HUES64 (cell line): ENCODE measurements at regions not wholly inside any gene's neighbourhood (a gene's known extent, or its start where the extent isn't known, plus 50 kb on each side); places are given as distances from the start of the nearest gene placed in this dataset.
"Not testable (repeated sequence)": the region's sequence is repeated elsewhere in the genome, so short reads cannot be mapped to it uniquely, and the experiment has no call there.

ENCODE experiments used
- H3K27ac ChIP-seq: 2 replicates; pipeline ENCODE4 v1.7.0; 2013; ENCODE audit warnings: low read depth, low read length, inconsistent platforms
- H3K27me3 ChIP-seq: 2 replicates; pipeline ENCODE4 v1.6.1; 2013; ENCODE audit warnings: mild to moderate bottlenecking, low read length; ENCODE audit not compliant: insufficient read depth
- H3K36me3 ChIP-seq: 2 replicates; pipeline ENCODE4 v1.6.1; 2013; ENCODE audit warnings: mild to moderate bottlenecking, low read length; ENCODE audit not compliant: insufficient read depth
- H3K4me1 ChIP-seq: 2 replicates; pipeline ENCODE4 v1.6.1; 2013; ENCODE audit warnings: mild to moderate bottlenecking, low read length, moderate library complexity; ENCODE audit not compliant: insufficient read depth
- H3K4me3 ChIP-seq: 2 replicates; pipeline ENCODE4 v1.5.1; 2013; ENCODE audit warnings: mild to moderate bottlenecking, low read length, moderate library complexity
- H3K9ac ChIP-seq: 2 replicates; pipeline ENCODE4 v1.6.1; 2013; ENCODE audit warnings: mild to moderate bottlenecking, low read depth, low read length
- H3K9me3 ChIP-seq: 2 replicates; pipeline ENCODE4 v1.6.1; 2013; ENCODE audit warnings: low read depth, low read length; ENCODE audit not compliant: insufficient read depth
- WGBS: fragments of 150-250, 120-280 bp; methylation state at CpG from one replicate; pipeline ENCODE4 v1.1.7; 2013; ENCODE audit warnings: missing lambda C conversion rate; 5-methylcytosine and 5-hydroxymethylcytosine counted together

- no peaks in the 10 kb centered on the region for H3K27me3 ChIP-seq
- H3K9me3 ChIP-seq = no peaks in the 10 kb centered on the region
- H3K4me1 ChIP-seq = peaks cover 10% of the 10 kb centered on the region
- no peaks in the 10 kb centered on the region for H3K36me3 ChIP-seq
- no peak overlapping the region for H3K27ac ChIP-seq
- no peak overlapping the region for H3K4me3 ChIP-seq
- no peak overlapping the region for H3K9ac ChIP-seq
- 84% methylated on average over 5 of the region's 5 CpGs for WGBS
These were observed 125.1 kb upstream of the TBX3 start for GRCh38 chr12:114809097-114809496.

GRCh38 chr12:114801381-114801780, 117.4 kb upstream of the TBX3 start:
- not testable (repeated sequence) for H3K9me3 ChIP-seq, H3K4me1 ChIP-seq, H3K36me3 ChIP-seq, H3K4me3 ChIP-seq, H3K27me3 ChIP-seq, H3K9ac ChIP-seq, H3K27ac ChIP-seq
- 98% methylated on average over 3 of the region's 3 CpGs for WGBS

GRCh38 chr12:114800566-114800965, 116.6 kb upstream of the TBX3 start:
- 87% methylated on average over 7 of the region's 8 CpGs for WGBS
- H3K9ac ChIP-seq, H3K27ac ChIP-seq, H3K36me3 ChIP-seq, H3K4me1 ChIP-seq, H3K4me3 ChIP-seq, H3K9me3 ChIP-seq, H3K27me3 ChIP-seq: not testable (repeated sequence)

- Histone ChIP-seq H3K27me3 (no peaks in the 10 kb centered on the region), H3K4me1 (no peaks in the 10 kb centered on the region), H3K4me3 (no peak overlapping the region), H3K9ac (no peak overlapping the region), H3K36me3 (no peaks in the 10 kb centered on the region), H3K27ac (no peak overlapping the region), H3K9me3 (no peaks in the 10 kb centered on the region)
- WGBS = 66% methylated on average over 16 of the region's 16 CpGs
These were observed 115.9 kb upstream of the TBX3 start for GRCh38 chr12:114799574-114800487.

- Histone ChIP-seq H3K36me3 (no peaks in the 10 kb centered on the region), H3K27me3 (no peaks in the 10 kb centered on the region), H3K4me1 (peaks cover 3% of the 10 kb centered on the region; the same call in 1 of the 2 replicates), H3K9ac (no peak overlapping the region), H3K27ac (no peak overlapping the region), H3K9me3 (no peaks in the 10 kb centered on the region), H3K4me3 (no peak overlapping the region)
- WGBS = 89% methylated on average over 8 of the region's 8 CpGs
These were observed 110.1 kb upstream of the TBX3 start for GRCh38 chr12:114794049-114794558.

GRCh38 chr12:114790276-114790675, 106.3 kb upstream of the TBX3 start:
- 50% methylated on average over 1 of the region's 1 CpG for WGBS
- Histone ChIP-seq H3K9ac (no peak overlapping the region), H3K4me1 (peaks cover 3% of the 10 kb centered on the region; the same call in 1 of the 2 replicates), H3K4me3 (no peak overlapping the region), H3K9me3 (no peaks in the 10 kb centered on the region), H3K36me3 (no peaks in the 10 kb centered on the region), H3K27ac (no peak overlapping the region), H3K27me3 (no peaks in the 10 kb centered on the region)

- no peaks in the 10 kb centered on the region for H3K27me3 ChIP-seq
- H3K36me3 ChIP-seq = no peaks in the 10 kb centered on the region
- H3K4me3 ChIP-seq = no peak overlapping the region
- H3K9ac ChIP-seq = no peak overlapping the region
- WGBS = 85% methylated on average over 5 of the region's 5 CpGs
- no peak overlapping the region for H3K27ac ChIP-seq
- no peaks in the 10 kb centered on the region for H3K9me3 ChIP-seq
- H3K4me1 ChIP-seq = peaks cover 5% of the 10 kb centered on the region
These were observed 105.8 kb upstream of the TBX3 start for GRCh38 chr12:114789821-114790220.

GRCh38 chr12:114789276-114789675, 105.3 kb upstream of the TBX3 start:
- no peaks in the 10 kb centered on the region for H3K27me3 ChIP-seq
- H3K9ac ChIP-seq = no peak overlapping the region
- H3K9me3 ChIP-seq = no peaks in the 10 kb centered on the region
- H3K27ac ChIP-seq = no peak overlapping the region
- WGBS = 93% methylated on average over 3 of the region's 3 CpGs
- H3K36me3 ChIP-seq = no peaks in the 10 kb centered on the region
- peaks cover 10% of the 10 kb centered on the region for H3K4me1 ChIP-seq
- no peak overlapping the region for H3K4me3 ChIP-seq

GRCh38 chr12:114784526-114784925, 100.6 kb upstream of the TBX3 start:
- no peak overlapping the region for H3K4me3 ChIP-seq
- 75% methylated on average over 3 of the region's 3 CpGs for WGBS
- 0 out of 2 replicates have a peak overlapping the region, but pooled peaks have one; percentile 2 for H3K9ac ChIP-seq

GRCh38 chr12:114783089-114783618, 99.2 kb upstream of the TBX3 start:
- H3K9ac ChIP-seq = no peak overlapping the region
- 0 out of 2 replicates have a peak, but pooled peaks cover 3% of the 10 kb centered on the region for H3K27me3 ChIP-seq
- no peak overlapping the region for H3K27ac ChIP-seq
- H3K36me3 ChIP-seq = no peaks in the 10 kb centered on the region
- H3K9me3 ChIP-seq = no peaks in the 10 kb centered on the region
- peaks cover 8% of the 10 kb centered on the region; the same call in 1 of the 2 replicates for H3K4me1 ChIP-seq
- 74% methylated on average over 7 of the region's 8 CpGs for WGBS
- no peak overlapping the region for H3K4me3 ChIP-seq

More at GRCh38 chr12:114784526-114784925, 100.6 kb upstream of the TBX3 start:
- Histone ChIP-seq H3K27me3 (no peaks in the 10 kb centered on the region), H3K27ac (no peak overlapping the region), H3K36me3 (no peaks in the 10 kb centered on the region), H3K9me3 (no peaks in the 10 kb centered on the region), H3K4me1 (peaks cover 8% of the 10 kb centered on the region; the same call in 1 of the 2 replicates)

- H3K27me3 ChIP-seq = 0 out of 2 replicates have a peak, but pooled peaks cover 3% of the 10 kb centered on the region
- H3K4me3 ChIP-seq = no peak overlapping the region
- H3K27ac ChIP-seq = no peak overlapping the region
- peaks cover 8% of the 10 kb centered on the region; the same call in 1 of the 2 replicates for H3K4me1 ChIP-seq
- H3K36me3 ChIP-seq = no peaks in the 10 kb centered on the region
- 86% methylated on average over 5 of the region's 5 CpGs for WGBS
- no peak overlapping the region for H3K9ac ChIP-seq
- no peaks in the 10 kb centered on the region for H3K9me3 ChIP-seq
These were observed 96.9 kb upstream of the TBX3 start for GRCh38 chr12:114780746-114781399.
